WTC11 (cell line): ENCODE measurements at regions not wholly inside any gene's neighbourhood (a gene's known extent, or its start where the extent isn't known, plus 50 kb on each side); places are given as distances from the start of the nearest gene placed in this dataset.

ENCODE experiments used
- ATAC-seq: fragments of 200-7000 bp; cut with Tn5 transposase; 2 replicates; pipeline ENCODE4 v1.10.0; 2021; ENCODE audit warnings: mild to moderate bottlenecking, moderate library complexity
- CTCF ChIA-PET: fragments of 300-600 bp; sonication (Branson Sonifier 250); formaldehyde crosslinking; loops from one replicate; lab custom pipeline; 2021; ENCODE audit warnings: antibody characterized with exemption; lab: Charles Lee
- POLR2A ChIA-PET: fragments of 350-600 bp; sonication (Branson Sonifier 250); formaldehyde crosslinking; loops from one replicate; lab custom pipeline; 2021; ENCODE audit warnings: antibody characterized with exemption; lab: Charles Lee
- DNase-seq: peaks from one replicate; pipeline ENCODE4 v3.0.0; 2021; ENCODE audit warnings: low spot score
- H3K27ac Mint-ChIP-seq: 2 replicates; pipeline ENCODE4 v1.8.0; 2021; ENCODE audit warnings: mixed read lengths
- H3K27me3 Mint-ChIP-seq: 2 replicates; pipeline ENCODE4 v1.8.0; 2021; ENCODE audit warnings: low read depth, mild to moderate bottlenecking, moderate library complexity, mixed read lengths
- H3K36me3 Mint-ChIP-seq: 2 replicates; pipeline ENCODE4 v1.8.0; 2021; ENCODE audit warnings: mixed read lengths
- H3K4me1 Mint-ChIP-seq: 2 replicates; pipeline ENCODE4 v1.8.0; 2022; ENCODE audit warnings: mixed read lengths
- H3K4me3 Mint-ChIP-seq: 2 replicates; pipeline ENCODE4 v1.8.0; 2021; ENCODE audit warnings: mild to moderate bottlenecking, moderate library complexity, mixed read lengths
- H3K9me3 Mint-ChIP-seq: 2 replicates; pipeline ENCODE4 v1.8.0; 2021; ENCODE audit warnings: mixed read lengths
- FOXK1 ChIP-seq: sonication (generic); formaldehyde crosslinking; IDR thresholded peaks from 2 replicates; pipeline ENCODE4 v1.8.0; 2022; ENCODE audit warnings: mild to moderate bottlenecking, moderate library complexity, missing genetic modification reagents
- GABPB1 ChIP-seq: sonication (generic); formaldehyde crosslinking; IDR thresholded peaks from 2 replicates; pipeline ENCODE4 v1.8.1; 2023; ENCODE audit warnings: mild to moderate bottlenecking, missing genetic modification reagents
- NFE2L1 ChIP-seq: sonication (generic); formaldehyde crosslinking; IDR thresholded peaks from 2 replicates; pipeline ENCODE4 v1.8.1; 2023; ENCODE audit warnings: missing genetic modification reagents
- NR1H2 ChIP-seq: sonication (generic); formaldehyde crosslinking; IDR thresholded peaks from 2 replicates; pipeline ENCODE4 v1.9.0; 2021; ENCODE audit warnings: mild to moderate bottlenecking, moderate library complexity, missing genetic modification reagents
- OVOL2 ChIP-seq: fragments of 250-450 bp; sonication (Bioruptor Pico); IDR thresholded peaks from 2 replicates; pipeline ENCODE4 v1.9.0; 2021; ENCODE audit warnings: mild to moderate bottlenecking, borderline replicate concordance
- TEAD1 ChIP-seq: sonication (generic); formaldehyde crosslinking; IDR thresholded peaks from 2 replicates; pipeline ENCODE4 v1.8.0; 2022; ENCODE audit warnings: mild to moderate bottlenecking, missing genetic modification reagents
- ZNF416 ChIP-seq: fragments of 250-450 bp; sonication (Bioruptor Pico); IDR thresholded peaks from 2 replicates; pipeline ENCODE4 v1.9.0; 2021; ENCODE audit warnings: mild to moderate bottlenecking, inconsistent platforms
- TF ChIP-seq, protein P1 (sequence below): sonication (generic); formaldehyde crosslinking; conservative IDR thresholded peaks from 2 replicates; pipeline ENCODE4 v1.8.1; 2023; ENCODE audit warnings: mild to moderate bottlenecking, low read depth, missing genetic modification reagents, moderate library complexity
- TF ChIP-seq, protein P2 (sequence below): fragments of 250-450 bp; sonication (Bioruptor Pico); IDR thresholded peaks from 2 replicates; pipeline ENCODE4 v1.9.0; 2021; ENCODE audit warnings: mild to moderate bottlenecking, borderline replicate concordance
- TF ChIP-seq, protein P3 (sequence below): sonication (generic); formaldehyde crosslinking; IDR thresholded peaks from 2 replicates; pipeline ENCODE4 v1.8.1; 2023; ENCODE audit warnings: mild to moderate bottlenecking, missing genetic modification reagents
- TF ChIP-seq, protein P4 (sequence below): fragments of 250-450 bp; sonication (Bioruptor Pico); IDR thresholded peaks from 2 replicates; pipeline ENCODE4 v2.1.2; 2022; ENCODE audit warnings: mild to moderate bottlenecking, moderate library complexity
- TF ChIP-seq, protein P5 (sequence below): sonication (generic); formaldehyde crosslinking; IDR thresholded peaks from 2 replicates; pipeline ENCODE4 v1.8.1; 2022; ENCODE audit warnings: missing genetic modification reagents, borderline replicate concordance
- TF ChIP-seq, protein P6 (sequence below): sonication (generic); formaldehyde crosslinking; IDR thresholded peaks from 2 replicates; pipeline ENCODE4 v1.8.1; 2023; ENCODE audit warnings: mild to moderate bottlenecking, missing genetic modification reagents, borderline replicate concordance
- TF ChIP-seq, protein P7 (sequence below): sonication (generic); formaldehyde crosslinking; IDR thresholded peaks from 2 replicates; pipeline ENCODE4 v1.8.0; 2022; ENCODE audit warnings: missing genetic modification reagents
- TF ChIP-seq, protein P8 (sequence below): sonication (generic); formaldehyde crosslinking; IDR thresholded peaks from 2 replicates; pipeline ENCODE4 v1.8.1; 2023; ENCODE audit warnings: mild to moderate bottlenecking, missing genetic modification reagents

DNA sequence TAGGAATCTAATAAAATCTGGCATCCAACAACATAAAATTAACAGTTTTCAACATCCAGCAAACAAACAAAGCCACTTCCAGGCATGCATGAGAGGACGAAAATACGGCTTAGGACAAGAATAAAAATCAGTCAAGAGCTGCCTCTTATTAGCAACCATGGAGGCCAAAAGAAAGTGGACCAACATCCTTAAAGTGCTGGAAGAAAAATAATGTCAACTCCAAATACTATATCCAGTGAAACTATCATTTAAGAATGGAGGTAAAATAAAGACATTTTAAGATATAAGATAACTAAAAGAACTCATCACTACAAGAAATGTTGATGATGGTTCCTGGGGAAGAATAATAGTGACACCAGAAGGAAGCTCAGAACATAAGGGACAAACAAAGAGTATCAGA, 224.0 kb upstream of the IRX4 start:
- TF ChIP-seq, protein P1, sequence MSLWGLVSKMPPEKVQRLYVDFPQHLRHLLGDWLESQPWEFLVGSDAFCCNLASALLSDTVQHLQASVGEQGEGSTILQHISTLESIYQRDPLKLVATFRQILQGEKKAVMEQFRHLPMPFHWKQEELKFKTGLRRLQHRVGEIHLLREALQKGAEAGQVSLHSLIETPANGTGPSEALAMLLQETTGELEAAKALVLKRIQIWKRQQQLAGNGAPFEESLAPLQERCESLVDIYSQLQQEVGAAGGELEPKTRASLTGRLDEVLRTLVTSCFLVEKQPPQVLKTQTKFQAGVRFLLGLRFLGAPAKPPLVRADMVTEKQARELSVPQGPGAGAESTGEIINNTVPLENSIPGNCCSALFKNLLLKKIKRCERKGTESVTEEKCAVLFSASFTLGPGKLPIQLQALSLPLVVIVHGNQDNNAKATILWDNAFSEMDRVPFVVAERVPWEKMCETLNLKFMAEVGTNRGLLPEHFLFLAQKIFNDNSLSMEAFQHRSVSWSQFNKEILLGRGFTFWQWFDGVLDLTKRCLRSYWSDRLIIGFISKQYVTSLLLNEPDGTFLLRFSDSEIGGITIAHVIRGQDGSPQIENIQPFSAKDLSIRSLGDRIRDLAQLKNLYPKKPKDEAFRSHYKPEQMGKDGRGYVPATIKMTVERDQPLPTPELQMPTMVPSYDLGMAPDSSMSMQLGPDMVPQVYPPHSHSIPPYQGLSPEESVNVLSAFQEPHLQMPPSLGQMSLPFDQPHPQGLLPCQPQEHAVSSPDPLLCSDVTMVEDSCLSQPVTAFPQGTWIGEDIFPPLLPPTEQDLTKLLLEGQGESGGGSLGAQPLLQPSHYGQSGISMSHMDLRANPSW: no peak
- TF ChIP-seq, protein P2, sequence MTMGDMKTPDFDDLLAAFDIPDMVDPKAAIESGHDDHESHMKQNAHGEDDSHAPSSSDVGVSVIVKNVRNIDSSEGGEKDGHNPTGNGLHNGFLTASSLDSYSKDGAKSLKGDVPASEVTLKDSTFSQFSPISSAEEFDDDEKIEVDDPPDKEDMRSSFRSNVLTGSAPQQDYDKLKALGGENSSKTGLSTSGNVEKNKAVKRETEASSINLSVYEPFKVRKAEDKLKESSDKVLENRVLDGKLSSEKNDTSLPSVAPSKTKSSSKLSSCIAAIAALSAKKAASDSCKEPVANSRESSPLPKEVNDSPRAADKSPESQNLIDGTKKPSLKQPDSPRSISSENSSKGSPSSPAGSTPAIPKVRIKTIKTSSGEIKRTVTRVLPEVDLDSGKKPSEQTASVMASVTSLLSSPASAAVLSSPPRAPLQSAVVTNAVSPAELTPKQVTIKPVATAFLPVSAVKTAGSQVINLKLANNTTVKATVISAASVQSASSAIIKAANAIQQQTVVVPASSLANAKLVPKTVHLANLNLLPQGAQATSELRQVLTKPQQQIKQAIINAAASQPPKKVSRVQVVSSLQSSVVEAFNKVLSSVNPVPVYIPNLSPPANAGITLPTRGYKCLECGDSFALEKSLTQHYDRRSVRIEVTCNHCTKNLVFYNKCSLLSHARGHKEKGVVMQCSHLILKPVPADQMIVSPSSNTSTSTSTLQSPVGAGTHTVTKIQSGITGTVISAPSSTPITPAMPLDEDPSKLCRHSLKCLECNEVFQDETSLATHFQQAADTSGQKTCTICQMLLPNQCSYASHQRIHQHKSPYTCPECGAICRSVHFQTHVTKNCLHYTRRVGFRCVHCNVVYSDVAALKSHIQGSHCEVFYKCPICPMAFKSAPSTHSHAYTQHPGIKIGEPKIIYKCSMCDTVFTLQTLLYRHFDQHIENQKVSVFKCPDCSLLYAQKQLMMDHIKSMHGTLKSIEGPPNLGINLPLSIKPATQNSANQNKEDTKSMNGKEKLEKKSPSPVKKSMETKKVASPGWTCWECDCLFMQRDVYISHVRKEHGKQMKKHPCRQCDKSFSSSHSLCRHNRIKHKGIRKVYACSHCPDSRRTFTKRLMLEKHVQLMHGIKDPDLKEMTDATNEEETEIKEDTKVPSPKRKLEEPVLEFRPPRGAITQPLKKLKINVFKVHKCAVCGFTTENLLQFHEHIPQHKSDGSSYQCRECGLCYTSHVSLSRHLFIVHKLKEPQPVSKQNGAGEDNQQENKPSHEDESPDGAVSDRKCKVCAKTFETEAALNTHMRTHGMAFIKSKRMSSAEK (CRISPR knock-in tag): no peak
- TF ChIP-seq OVOL2 (no peak), GABPB1 (no peak), NFE2L1 (CRISPR knock-in tag) (no peak), ZNF416 (CRISPR knock-in tag) (no peak), NR1H2 (CRISPR knock-in tag) (no peak), TEAD1 (CRISPR knock-in tag) (no peak), FOXK1 (CRISPR knock-in tag) (no peak)
- TF ChIP-seq, protein P3, sequence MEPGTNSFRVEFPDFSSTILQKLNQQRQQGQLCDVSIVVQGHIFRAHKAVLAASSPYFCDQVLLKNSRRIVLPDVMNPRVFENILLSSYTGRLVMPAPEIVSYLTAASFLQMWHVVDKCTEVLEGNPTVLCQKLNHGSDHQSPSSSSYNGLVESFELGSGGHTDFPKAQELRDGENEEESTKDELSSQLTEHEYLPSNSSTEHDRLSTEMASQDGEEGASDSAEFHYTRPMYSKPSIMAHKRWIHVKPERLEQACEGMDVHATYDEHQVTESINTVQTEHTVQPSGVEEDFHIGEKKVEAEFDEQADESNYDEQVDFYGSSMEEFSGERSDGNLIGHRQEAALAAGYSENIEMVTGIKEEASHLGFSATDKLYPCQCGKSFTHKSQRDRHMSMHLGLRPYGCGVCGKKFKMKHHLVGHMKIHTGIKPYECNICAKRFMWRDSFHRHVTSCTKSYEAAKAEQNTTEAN (CRISPR knock-in tag): no peak
- TF ChIP-seq, protein P4, sequence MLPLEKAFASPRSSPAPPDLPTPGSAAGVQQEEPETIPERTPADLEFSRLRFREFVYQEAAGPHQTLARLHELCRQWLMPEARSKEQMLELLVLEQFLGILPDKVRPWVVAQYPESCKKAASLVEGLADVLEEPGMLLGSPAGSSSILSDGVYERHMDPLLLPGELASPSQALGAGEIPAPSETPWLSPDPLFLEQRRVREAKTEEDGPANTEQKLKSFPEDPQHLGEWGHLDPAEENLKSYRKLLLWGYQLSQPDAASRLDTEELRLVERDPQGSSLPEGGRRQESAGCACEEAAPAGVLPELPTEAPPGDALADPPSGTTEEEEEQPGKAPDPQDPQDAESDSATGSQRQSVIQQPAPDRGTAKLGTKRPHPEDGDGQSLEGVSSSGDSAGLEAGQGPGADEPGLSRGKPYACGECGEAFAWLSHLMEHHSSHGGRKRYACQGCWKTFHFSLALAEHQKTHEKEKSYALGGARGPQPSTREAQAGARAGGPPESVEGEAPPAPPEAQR: no peak
- TF ChIP-seq, protein P5, sequence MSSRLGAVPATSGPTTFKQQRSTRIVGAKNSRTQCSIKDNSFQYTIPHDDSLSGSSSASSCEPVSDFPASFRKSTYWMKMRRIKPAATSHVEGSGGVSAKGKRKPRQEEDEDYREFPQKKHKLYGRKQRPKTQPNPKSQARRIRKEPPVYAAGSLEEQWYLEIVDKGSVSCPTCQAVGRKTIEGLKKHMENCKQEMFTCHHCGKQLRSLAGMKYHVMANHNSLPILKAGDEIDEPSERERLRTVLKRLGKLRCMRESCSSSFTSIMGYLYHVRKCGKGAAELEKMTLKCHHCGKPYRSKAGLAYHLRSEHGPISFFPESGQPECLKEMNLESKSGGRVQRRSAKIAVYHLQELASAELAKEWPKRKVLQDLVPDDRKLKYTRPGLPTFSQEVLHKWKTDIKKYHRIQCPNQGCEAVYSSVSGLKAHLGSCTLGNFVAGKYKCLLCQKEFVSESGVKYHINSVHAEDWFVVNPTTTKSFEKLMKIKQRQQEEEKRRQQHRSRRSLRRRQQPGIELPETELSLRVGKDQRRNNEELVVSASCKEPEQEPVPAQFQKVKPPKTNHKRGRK (CRISPR knock-in tag): no peak
- TF ChIP-seq, protein P6, sequence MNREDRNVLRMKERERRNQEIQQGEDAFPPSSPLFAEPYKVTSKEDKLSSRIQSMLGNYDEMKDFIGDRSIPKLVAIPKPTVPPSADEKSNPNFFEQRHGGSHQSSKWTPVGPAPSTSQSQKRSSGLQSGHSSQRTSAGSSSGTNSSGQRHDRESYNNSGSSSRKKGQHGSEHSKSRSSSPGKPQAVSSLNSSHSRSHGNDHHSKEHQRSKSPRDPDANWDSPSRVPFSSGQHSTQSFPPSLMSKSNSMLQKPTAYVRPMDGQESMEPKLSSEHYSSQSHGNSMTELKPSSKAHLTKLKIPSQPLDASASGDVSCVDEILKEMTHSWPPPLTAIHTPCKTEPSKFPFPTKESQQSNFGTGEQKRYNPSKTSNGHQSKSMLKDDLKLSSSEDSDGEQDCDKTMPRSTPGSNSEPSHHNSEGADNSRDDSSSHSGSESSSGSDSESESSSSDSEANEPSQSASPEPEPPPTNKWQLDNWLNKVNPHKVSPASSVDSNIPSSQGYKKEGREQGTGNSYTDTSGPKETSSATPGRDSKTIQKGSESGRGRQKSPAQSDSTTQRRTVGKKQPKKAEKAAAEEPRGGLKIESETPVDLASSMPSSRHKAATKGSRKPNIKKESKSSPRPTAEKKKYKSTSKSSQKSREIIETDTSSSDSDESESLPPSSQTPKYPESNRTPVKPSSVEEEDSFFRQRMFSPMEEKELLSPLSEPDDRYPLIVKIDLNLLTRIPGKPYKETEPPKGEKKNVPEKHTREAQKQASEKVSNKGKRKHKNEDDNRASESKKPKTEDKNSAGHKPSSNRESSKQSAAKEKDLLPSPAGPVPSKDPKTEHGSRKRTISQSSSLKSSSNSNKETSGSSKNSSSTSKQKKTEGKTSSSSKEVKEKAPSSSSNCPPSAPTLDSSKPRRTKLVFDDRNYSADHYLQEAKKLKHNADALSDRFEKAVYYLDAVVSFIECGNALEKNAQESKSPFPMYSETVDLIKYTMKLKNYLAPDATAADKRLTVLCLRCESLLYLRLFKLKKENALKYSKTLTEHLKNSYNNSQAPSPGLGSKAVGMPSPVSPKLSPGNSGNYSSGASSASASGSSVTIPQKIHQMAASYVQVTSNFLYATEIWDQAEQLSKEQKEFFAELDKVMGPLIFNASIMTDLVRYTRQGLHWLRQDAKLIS (CRISPR knock-in tag): no peak
- TF ChIP-seq, protein P7, sequence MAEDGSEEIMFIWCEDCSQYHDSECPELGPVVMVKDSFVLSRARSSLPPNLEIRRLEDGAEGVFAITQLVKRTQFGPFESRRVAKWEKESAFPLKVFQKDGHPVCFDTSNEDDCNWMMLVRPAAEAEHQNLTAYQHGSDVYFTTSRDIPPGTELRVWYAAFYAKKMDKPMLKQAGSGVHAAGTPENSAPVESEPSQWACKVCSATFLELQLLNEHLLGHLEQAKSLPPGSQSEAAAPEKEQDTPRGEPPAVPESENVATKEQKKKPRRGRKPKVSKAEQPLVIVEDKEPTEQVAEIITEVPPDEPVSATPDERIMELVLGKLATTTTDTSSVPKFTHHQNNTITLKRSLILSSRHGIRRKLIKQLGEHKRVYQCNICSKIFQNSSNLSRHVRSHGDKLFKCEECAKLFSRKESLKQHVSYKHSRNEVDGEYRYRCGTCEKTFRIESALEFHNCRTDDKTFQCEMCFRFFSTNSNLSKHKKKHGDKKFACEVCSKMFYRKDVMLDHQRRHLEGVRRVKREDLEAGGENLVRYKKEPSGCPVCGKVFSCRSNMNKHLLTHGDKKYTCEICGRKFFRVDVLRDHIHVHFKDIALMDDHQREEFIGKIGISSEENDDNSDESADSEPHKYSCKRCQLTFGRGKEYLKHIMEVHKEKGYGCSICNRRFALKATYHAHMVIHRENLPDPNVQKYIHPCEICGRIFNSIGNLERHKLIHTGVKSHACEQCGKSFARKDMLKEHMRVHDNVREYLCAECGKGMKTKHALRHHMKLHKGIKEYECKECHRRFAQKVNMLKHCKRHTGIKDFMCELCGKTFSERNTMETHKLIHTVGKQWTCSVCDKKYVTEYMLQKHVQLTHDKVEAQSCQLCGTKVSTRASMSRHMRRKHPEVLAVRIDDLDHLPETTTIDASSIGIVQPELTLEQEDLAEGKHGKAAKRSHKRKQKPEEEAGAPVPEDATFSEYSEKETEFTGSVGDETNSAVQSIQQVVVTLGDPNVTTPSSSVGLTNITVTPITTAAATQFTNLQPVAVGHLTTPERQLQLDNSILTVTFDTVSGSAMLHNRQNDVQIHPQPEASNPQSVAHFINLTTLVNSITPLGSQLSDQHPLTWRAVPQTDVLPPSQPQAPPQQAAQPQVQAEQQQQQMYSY (CRISPR knock-in tag): no peak
- TF ChIP-seq, protein P8, sequence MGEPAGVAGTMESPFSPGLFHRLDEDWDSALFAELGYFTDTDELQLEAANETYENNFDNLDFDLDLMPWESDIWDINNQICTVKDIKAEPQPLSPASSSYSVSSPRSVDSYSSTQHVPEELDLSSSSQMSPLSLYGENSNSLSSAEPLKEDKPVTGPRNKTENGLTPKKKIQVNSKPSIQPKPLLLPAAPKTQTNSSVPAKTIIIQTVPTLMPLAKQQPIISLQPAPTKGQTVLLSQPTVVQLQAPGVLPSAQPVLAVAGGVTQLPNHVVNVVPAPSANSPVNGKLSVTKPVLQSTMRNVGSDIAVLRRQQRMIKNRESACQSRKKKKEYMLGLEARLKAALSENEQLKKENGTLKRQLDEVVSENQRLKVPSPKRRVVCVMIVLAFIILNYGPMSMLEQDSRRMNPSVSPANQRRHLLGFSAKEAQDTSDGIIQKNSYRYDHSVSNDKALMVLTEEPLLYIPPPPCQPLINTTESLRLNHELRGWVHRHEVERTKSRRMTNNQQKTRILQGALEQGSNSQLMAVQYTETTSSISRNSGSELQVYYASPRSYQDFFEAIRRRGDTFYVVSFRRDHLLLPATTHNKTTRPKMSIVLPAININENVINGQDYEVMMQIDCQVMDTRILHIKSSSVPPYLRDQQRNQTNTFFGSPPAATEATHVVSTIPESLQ (CRISPR knock-in tag): no peak
- Mint-ChIP-seq H3K4me3 (no peak overlapping the region), H3K9me3 (no peaks in the 10 kb centered on the region), H3K27ac (no peak overlapping the region), H3K4me1 (no peaks in the 10 kb centered on the region), H3K27me3 (no peaks in the 10 kb centered on the region), H3K36me3 (no peaks in the 10 kb centered on the region)
- ChIA-PET POLR2A (no interaction called here), CTCF (no interaction called here)
- no peak for DNase-seq
- ATAC-seq: no peak
